MM.1S (cell line): ENCODE measurements at regions not wholly inside any gene's neighbourhood (a gene's known extent, or its start where the extent isn't known, plus 50 kb on each side); places are given as distances from the start of the nearest gene placed in this dataset.
"Not testable (repeated sequence)": the region's sequence is repeated elsewhere in the genome, so short reads cannot be mapped to it uniquely, and the experiment has no call there.

Experiments used
- DNase-seq: peaks from one replicate; pipeline ENCODE4 v3.0.0-alpha.2; 2015
- H2AFZ ChIP-seq: fragments of 300-600 bp; sonication (generic); 2 replicates; pipeline ENCODE4 v1.6.0; 2016; ENCODE audit warnings: antibody characterized with exemption, low read length
- H3F3A ChIP-seq: fragments of 300-600 bp; sonication (generic); 2 replicates; pipeline ENCODE4 v1.6.1; 2016; ENCODE audit warnings: mild to moderate bottlenecking, antibody characterized with exemption, low read length, moderate library complexity, mixed read lengths; ENCODE audit not compliant: insufficient read depth
- H3K27ac ChIP-seq: fragments of 300-600 bp; sonication (generic); 2 replicates; pipeline ENCODE4 v1.5.1; 2016; ENCODE audit warnings: mild to moderate bottlenecking, low read length
- H3K27me3 ChIP-seq: fragments of 300-600 bp; sonication (generic); replicated peaks from 2 replicates; pipeline ENCODE4 v1.6.0; 2016; ENCODE audit warnings: low read length; ENCODE audit not compliant: insufficient read depth
- H3K36me3 ChIP-seq: fragments of 300-600 bp; sonication (generic); replicated peaks from 2 replicates; pipeline ENCODE4 v1.6.1; 2016; ENCODE audit warnings: mild to moderate bottlenecking, low read length, mixed read lengths; ENCODE audit not compliant: insufficient read depth
- H3K4me1 ChIP-seq: fragments of 300-600 bp; sonication (generic); 2 replicates; pipeline ENCODE4 v1.6.1; 2016; ENCODE audit warnings: low read length, mixed read lengths
- H3K4me2 ChIP-seq: fragments of 300-600 bp; sonication (generic); 2 replicates; pipeline ENCODE4 v1.6.0; 2016; ENCODE audit warnings: low read depth, low read length
- H3K4me3 ChIP-seq: fragments of 300-600 bp; sonication (generic); 2 replicates; pipeline ENCODE4 v1.5.1; 2016; ENCODE audit warnings: low read length, mixed read lengths
- H3K79me2 ChIP-seq: fragments of 300-600 bp; sonication (generic); 2 replicates; pipeline ENCODE4 v1.6.1; 2016; ENCODE audit warnings: mixed run types, low read length, mixed read lengths
- H3K9ac ChIP-seq: fragments of 300-600 bp; sonication (generic); 2 replicates; pipeline ENCODE4 v1.6.1; 2016; ENCODE audit warnings: low read length, mixed read lengths
- H3K9me2 ChIP-seq: fragments of 300-600 bp; sonication (generic); replicated peaks from 2 replicates; pipeline ENCODE4 v1.6.1; 2016; ENCODE audit warnings: mild to moderate bottlenecking, low read length, mixed read lengths; ENCODE audit not compliant: insufficient read depth
- H3K9me3 ChIP-seq: fragments of 300-600 bp; sonication (generic); replicated peaks from 2 replicates; pipeline ENCODE4 v1.6.1; 2016; ENCODE audit warnings: mild to moderate bottlenecking, low read length, mixed read lengths; ENCODE audit not compliant: insufficient read depth
- H4K20me1 ChIP-seq: fragments of 300-600 bp; sonication (generic); 2 replicates; pipeline ENCODE4 v1.6.1; 2016; ENCODE audit warnings: mild to moderate bottlenecking, low read length, moderate library complexity, mixed read lengths; ENCODE audit not compliant: insufficient read depth
- CTCF ChIP-seq: fragments of 300-600 bp; sonication (generic); IDR thresholded peaks from 2 replicates; pipeline ENCODE4 v1.5.1; 2016; ENCODE audit warnings: antibody characterized with exemption, low read length, mixed read lengths
- EZH2 ChIP-seq: fragments of 300-600 bp; sonication (generic); optimal IDR thresholded peaks from 2 replicates; pipeline ENCODE3; 2017; ENCODE audit warnings: low read depth, mild to moderate bottlenecking, antibody characterized with exemption, low read length, mixed read lengths
- EZH2phosphoT487 ChIP-seq: fragments of 300-600 bp; sonication (generic); IDR thresholded peaks from 2 replicates; pipeline ENCODE4 v1.6.1; 2018; ENCODE audit warnings: antibody characterized with exemption, low read length

- Histone ChIP-seq H4K20me1 (no peaks in the 10 kb centered on the region), H3K79me2 (no peaks in the 10 kb centered on the region), H3K4me1 (0 out of 2 replicates have a peak, but pooled peaks cover 3% of the 10 kb centered on the region), H3F3A (no peaks in the 10 kb centered on the region), H2AFZ (no peak overlapping the region), H3K4me2 (no peak overlapping the region), H3K36me3 (no peaks in the 10 kb centered on the region), H3K27me3 (no peaks in the 10 kb centered on the region), H3K4me3 (no peak overlapping the region), H3K9me2 (no peaks in the 10 kb centered on the region), H3K9ac (no peak overlapping the region), H3K9me3 (no peaks in the 10 kb centered on the region), H3K27ac (no peak overlapping the region)
- TF ChIP-seq EZH2 (no peak), CTCF (no peak), EZH2phosphoT487 (no peak)
- no peak for DNase-seq
Measured at GRCh38 chr17:27209316-27209715, 84.6 kb upstream of the WSB1 start.

- H3K79me2 ChIP-seq, H4K20me1 ChIP-seq, H3K9me3 ChIP-seq, H3K9ac ChIP-seq, H3K9me2 ChIP-seq, H3K27me3 ChIP-seq, H3F3A ChIP-seq, H3K36me3 ChIP-seq, DNase-seq, H2AFZ ChIP-seq, H3K4me3 ChIP-seq, H3K4me1 ChIP-seq, H3K4me2 ChIP-seq, H3K27ac ChIP-seq: not testable (repeated sequence)
Measured at GRCh38 chr17:27210809-27211208, 83.1 kb upstream of the WSB1 start.

- peaks cover 31% of the 10 kb centered on the region for H3K4me1 ChIP-seq
- H3K9ac ChIP-seq, result no peak overlapping the region; the same call in 1 of the 2 replicates
- no peaks in the 10 kb centered on the region for H3K9me2 ChIP-seq
- no peaks in the 10 kb centered on the region for H3K27me3 ChIP-seq
- peak overlapping the region; percentile 83 for H3K27ac ChIP-seq
- no peaks in the 10 kb centered on the region for H3K36me3 ChIP-seq
- no peak for DNase-seq
- TF ChIP-seq CTCF (no peak), EZH2phosphoT487 (no peak), EZH2 (no peak)
- H4K20me1 ChIP-seq, result no peaks in the 10 kb centered on the region
- H3F3A ChIP-seq, result peaks cover 24% of the 10 kb centered on the region
- no peak overlapping the region for H2AFZ ChIP-seq
- no peak overlapping the region for H3K4me3 ChIP-seq
- H3K4me2 ChIP-seq, result 0 out of 2 replicates have a peak overlapping the region, but pooled peaks have one; percentile 3
- no peaks in the 10 kb centered on the region for H3K79me2 ChIP-seq
- H3K9me3 ChIP-seq, result no peaks in the 10 kb centered on the region
Measured at GRCh38 chr17:27216836-27217235, 77.1 kb upstream of the WSB1 start.

GRCh38 chr17:27217631-27218030 lies 76.3 kb upstream of the WSB1 start:
- H3K79me2 ChIP-seq, result no peaks in the 10 kb centered on the region
- H3K9me3 ChIP-seq, result no peaks in the 10 kb centered on the region
- DNase-seq, result peak; percentile 71
- H3K9ac ChIP-seq, result peak overlapping the region; percentile 66
- H3F3A ChIP-seq, result peaks cover 24% of the 10 kb centered on the region
- no peaks in the 10 kb centered on the region for H3K36me3 ChIP-seq
- H3K27ac ChIP-seq, result peak overlapping the region; percentile 83
- H3K4me2 ChIP-seq, result peak overlapping the region; percentile 53; the same call in 1 of the 2 replicates
- H3K27me3 ChIP-seq, result no peaks in the 10 kb centered on the region
- TF ChIP-seq EZH2phosphoT487 (no peak), CTCF (no peak), EZH2 (no peak)
- H2AFZ ChIP-seq, result peak overlapping the region; percentile 65
- H4K20me1 ChIP-seq, result no peaks in the 10 kb centered on the region
- peaks cover 31% of the 10 kb centered on the region for H3K4me1 ChIP-seq
- H3K9me2 ChIP-seq, result no peaks in the 10 kb centered on the region
- H3K4me3 ChIP-seq, result no peak overlapping the region
